Memory B cell (primary cell): ENCODE measurements at regions not wholly inside any gene's neighbourhood (a gene's known extent, or its start where the extent isn't known, plus 50 kb on each side); places are given as distances from the start of the nearest gene placed in this dataset.

Source experiments
- ATAC-seq: fragments of 150-1000 bp; cut with Tn5 transposase; 2 replicates; pipeline ENCODE4 v1.10.0; 2021; ENCODE audit warnings: low read depth, mild to moderate bottlenecking, moderate library complexity
- DNase-seq, 2 donors: peaks; one replicate each; pipeline ENCODE4 v3.0.0; 2022; ENCODE audit warnings: low spot score in 2 of 2
- H3K27ac Mint-ChIP-seq: one replicate; pipeline ENCODE4 v1.8.0; 2022; ENCODE audit warnings: mild to moderate bottlenecking, moderate library complexity, mixed read lengths
- H3K27me3 Mint-ChIP-seq: one replicate; pipeline ENCODE4 v1.8.0; 2022; ENCODE audit warnings: mixed read lengths
- H3K36me3 Mint-ChIP-seq: one replicate; pipeline ENCODE4 v1.8.0; 2022; ENCODE audit warnings: mild to moderate bottlenecking, mixed read lengths
- H3K4me1 Mint-ChIP-seq: one replicate; pipeline ENCODE4 v1.8.0; 2022; ENCODE audit warnings: mixed read lengths
- H3K4me3 Mint-ChIP-seq: one replicate; pipeline ENCODE4 v1.8.0; 2022; ENCODE audit warnings: mild to moderate bottlenecking, moderate library complexity, mixed read lengths
- H3K9me3 Mint-ChIP-seq: one replicate; pipeline ENCODE4 v1.8.0; 2022; ENCODE audit warnings: mixed read lengths

GRCh38 chr10:78247821-78248220, 214.2 kb downstream of the RPS24 start:
- H3K27me3 Mint-ChIP-seq, result peaks cover 14% of the 10 kb centered on the region
- no peak overlapping the region for H3K27ac Mint-ChIP-seq
- ATAC-seq (no peak), DNase-seq (no peak)
- peaks cover 3% of the 10 kb centered on the region for H3K36me3 Mint-ChIP-seq
- peaks cover 4% of the 10 kb centered on the region for H3K9me3 Mint-ChIP-seq
- peaks cover 24% of the 10 kb centered on the region for H3K4me1 Mint-ChIP-seq
- no peak overlapping the region for H3K4me3 Mint-ChIP-seq

- Mint-ChIP-seq H3K36me3 (peaks cover 3% of the 10 kb centered on the region), H3K9me3 (peaks cover 2% of the 10 kb centered on the region), H3K27ac (no peak overlapping the region), H3K4me3 (no peak overlapping the region), H3K27me3 (peaks cover 14% of the 10 kb centered on the region), H3K4me1 (peaks cover 24% of the 10 kb centered on the region)
- DNase-seq (no peak), ATAC-seq (no peak)
Measured at GRCh38 chr10:78248651-78249464, 215.2 kb downstream of the RPS24 start.

GRCh38 chr10:78249690-78250089, 216.0 kb downstream of the RPS24 start:
- no peak for ATAC-seq
- Mint-ChIP-seq H3K36me3 (peaks cover 3% of the 10 kb centered on the region), H3K9me3 (no peaks in the 10 kb centered on the region), H3K4me1 (peaks cover 24% of the 10 kb centered on the region), H3K27me3 (peaks cover 14% of the 10 kb centered on the region), H3K27ac (no peak overlapping the region), H3K4me3 (no peak overlapping the region)
- no peak for DNase-seq

- peaks cover 24% of the 10 kb centered on the region for H3K4me1 Mint-ChIP-seq
- H3K27me3 Mint-ChIP-seq, result peaks cover 14% of the 10 kb centered on the region
- ATAC-seq (peak; percentile 80), DNase-seq (no peak)
- peaks cover 2% of the 10 kb centered on the region for H3K36me3 Mint-ChIP-seq
- no peaks in the 10 kb centered on the region for H3K9me3 Mint-ChIP-seq
- no peak overlapping the region for H3K27ac Mint-ChIP-seq
- no peak overlapping the region for H3K4me3 Mint-ChIP-seq
Measured at GRCh38 chr10:78250313-78251015, 216.8 kb downstream of the RPS24 start.

- Mint-ChIP-seq H3K9me3 (no peaks in the 10 kb centered on the region), H3K4me1 (peaks cover 24% of the 10 kb centered on the region), H3K27ac (no peak overlapping the region), H3K36me3 (no peaks in the 10 kb centered on the region), H3K4me3 (no peak overlapping the region), H3K27me3 (peaks cover 16% of the 10 kb centered on the region)
- ATAC-seq (no peak), DNase-seq (no peak)
Measured at GRCh38 chr10:78251016-78251385, 217.3 kb downstream of the RPS24 start.

GRCh38 chr10:78252286-78252685, 218.6 kb downstream of the RPS24 start:
- H3K36me3 Mint-ChIP-seq, result no peaks in the 10 kb centered on the region

GRCh38 chr10:78253063-78253853, 219.6 kb downstream of the RPS24 start:
- Mint-ChIP-seq H3K27me3 (peaks cover 10% of the 10 kb centered on the region), H3K36me3 (no peaks in the 10 kb centered on the region), H3K4me3 (no peak overlapping the region), H3K4me1 (peaks cover 24% of the 10 kb centered on the region), H3K9me3 (no peaks in the 10 kb centered on the region), H3K27ac (no peak overlapping the region)
- ATAC-seq, result no peak
- DNase-seq, result no peak

More at GRCh38 chr10:78252286-78252685, 218.6 kb downstream of the RPS24 start:
- no peak overlapping the region for H3K4me3 Mint-ChIP-seq
- ATAC-seq (no peak), DNase-seq (no peak)
- no peaks in the 10 kb centered on the region for H3K9me3 Mint-ChIP-seq
- H3K27ac Mint-ChIP-seq, result no peak overlapping the region
- peaks cover 16% of the 10 kb centered on the region for H3K27me3 Mint-ChIP-seq
- H3K4me1 Mint-ChIP-seq, result peaks cover 24% of the 10 kb centered on the region

- H3K27ac Mint-ChIP-seq, result no peak overlapping the region
- no peak for DNase-seq
- H3K9me3 Mint-ChIP-seq, result no peaks in the 10 kb centered on the region
- H3K4me1 Mint-ChIP-seq, result peaks cover 22% of the 10 kb centered on the region
- H3K36me3 Mint-ChIP-seq, result no peaks in the 10 kb centered on the region
- H3K27me3 Mint-ChIP-seq, result peaks cover 8% of the 10 kb centered on the region
- H3K4me3 Mint-ChIP-seq, result no peak overlapping the region
- no peak for ATAC-seq
Measured at GRCh38 chr10:78254013-78254412, 220.3 kb downstream of the RPS24 start.

- peaks cover 13% of the 10 kb centered on the region for H3K4me1 Mint-ChIP-seq
- H3K27ac Mint-ChIP-seq, result no peak overlapping the region
- DNase-seq, result no peak
- ATAC-seq, result no peak
- H3K9me3 Mint-ChIP-seq, result no peaks in the 10 kb centered on the region
- H3K27me3 Mint-ChIP-seq, result peaks cover 4% of the 10 kb centered on the region
- H3K36me3 Mint-ChIP-seq, result no peaks in the 10 kb centered on the region
- no peak overlapping the region for H3K4me3 Mint-ChIP-seq
Measured at GRCh38 chr10:78255214-78255613, 221.6 kb downstream of the RPS24 start.

GRCh38 chr10:78255796-78256638, 222.4 kb downstream of the RPS24 start:
- Mint-ChIP-seq H3K36me3 (no peaks in the 10 kb centered on the region), H3K9me3 (no peaks in the 10 kb centered on the region), H3K4me1 (peaks cover 5% of the 10 kb centered on the region), H3K27me3 (peaks cover 7% of the 10 kb centered on the region), H3K4me3 (no peak overlapping the region), H3K27ac (no peak overlapping the region)
- no peak for ATAC-seq
- DNase-seq, result no peak

GRCh38 chr10:78258323-78259030, 224.8 kb downstream of the RPS24 start:
- H3K4me1 Mint-ChIP-seq, result peaks cover 2% of the 10 kb centered on the region
- H3K27me3 Mint-ChIP-seq, result peaks cover 8% of the 10 kb centered on the region
- no peaks in the 10 kb centered on the region for H3K9me3 Mint-ChIP-seq
- no peak overlapping the region for H3K27ac Mint-ChIP-seq
- H3K4me3 Mint-ChIP-seq, result no peak overlapping the region
- ATAC-seq, result no peak
- no peaks in the 10 kb centered on the region for H3K36me3 Mint-ChIP-seq
- no peak for DNase-seq

- peaks cover 8% of the 10 kb centered on the region for H3K27me3 Mint-ChIP-seq
- peaks cover 2% of the 10 kb centered on the region for H3K4me1 Mint-ChIP-seq
- no peaks in the 10 kb centered on the region for H3K36me3 Mint-ChIP-seq
- no peak overlapping the region for H3K4me3 Mint-ChIP-seq
- no peak overlapping the region for H3K27ac Mint-ChIP-seq
- DNase-seq (no peak), ATAC-seq (no peak)
- no peaks in the 10 kb centered on the region for H3K9me3 Mint-ChIP-seq
Measured at GRCh38 chr10:78259391-78259790, 225.7 kb downstream of the RPS24 start.

- DNase-seq (no peak), ATAC-seq (no peak)
- Mint-ChIP-seq H3K9me3 (no peaks in the 10 kb centered on the region), H3K4me3 (no peak overlapping the region), H3K27ac (no peak overlapping the region), H3K36me3 (no peaks in the 10 kb centered on the region), H3K4me1 (peaks cover 2% of the 10 kb centered on the region), H3K27me3 (peaks cover 7% of the 10 kb centered on the region)
Measured at GRCh38 chr10:78260141-78260540, 226.5 kb downstream of the RPS24 start.
